ENCODE measurements at regions not wholly inside any gene's neighbourhood (a gene's known extent, or its start where the extent isn't known, plus 50 kb on each side); places are given as distances from the start of the nearest gene placed in this dataset.

- H3K36me3 ChIP-seq (replicated peaks in 1 of 2; ENCODE audit: control insufficient read depth in 1 of 2, insufficient read depth in 2 of 2, low read length in 2 of 2): no peaks in the 10 kb centered on the region
- no peaks in the 10 kb centered on the region for H3K27me3 ChIP-seq (ENCODE audit: control insufficient read depth in 1 of 2, insufficient read depth in 2 of 2, low read length in 2 of 2)
- H3K4me2 ChIP-seq (ENCODE audit: low read depth, low read length): no peak overlapping the region
- H3K9ac ChIP-seq (ENCODE audit: insufficient read depth, low read depth, low read length): no peak overlapping the region
- no peaks in the 10 kb centered on the region for H4K20me1 ChIP-seq (ENCODE audit: insufficient read depth, low read length)
- intact Hi-C loops (cut with micrococcal nuclease; ENCODE audit: unreplicated experiment): no loop called here
- no peaks in the 10 kb centered on the region for H3K79me2 ChIP-seq (ENCODE audit: insufficient read depth, low read length)
- BruUV-seq (replicated peaks): no TSS peak
- FAIRE-seq (no peak), DNase-seq (ENCODE audit: low spot score) (no peak), ATAC-seq (no peak)
- H3K27ac ChIP-seq (ENCODE audit: extremely low read length, insufficient read depth, low read length): no peak overlapping the region
- H3K4me3 ChIP-seq (replicated peaks in 1 of 3; ENCODE audit: insufficient read depth in 1 of 3, low read depth in 2 of 3, low read length in 3 of 3): no peak overlapping the region
- 0% methylated on average over 2 of the region's 2 CpGs for WGBS (ENCODE audit: low lambda C conversion rate)
- CTCF ChIA-PET (ENCODE audit: low intra/inter-chr PET ratio, low total read pairs): no interaction called here
- POLR2A ChIA-PET: no interaction called here
- H3K9me3 ChIP-seq (ENCODE audit: low read length): peaks cover 69% of the 10 kb centered on the region
- TF ChIP-seq, protein P1, sequence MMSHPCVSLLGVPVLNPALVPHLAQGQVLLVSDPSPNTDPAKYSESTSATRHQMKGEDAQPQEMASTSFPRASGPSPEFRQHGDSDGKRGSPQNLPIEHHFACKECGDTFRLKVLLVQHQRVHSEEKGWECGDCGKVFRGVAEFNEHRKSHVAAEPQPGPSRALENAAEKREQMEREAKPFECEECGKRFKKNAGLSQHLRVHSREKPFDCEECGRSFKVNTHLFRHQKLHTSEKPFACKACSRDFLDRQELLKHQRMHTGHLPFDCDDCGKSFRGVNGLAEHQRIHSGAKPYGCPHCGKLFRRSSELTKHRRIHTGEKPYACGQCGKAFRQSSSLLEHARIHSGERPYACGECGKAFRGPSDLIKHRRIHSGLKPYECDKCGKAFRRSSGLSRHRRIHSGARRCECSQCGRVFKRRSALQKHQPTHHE (CRISPR knock-in tag; IDR thresholded peaks at IDR 0.05; ENCODE audit: borderline replicate concordance): no peak
- no peak for TF ChIP-seq SIN3B (IDR thresholded peaks at IDR 0.05; ENCODE audit: low read length)
- in situ Hi-C loops (cut with HindIII; ENCODE audit: extremely low pct_ligation_motif_present, low pct_unique_long_range_greater_than_20kb): no loop called here
- H3K4me1 ChIP-seq (ENCODE audit: insufficient read depth, low read length): no peaks in the 10 kb centered on the region
- no peak overlapping the region for H2AFZ ChIP-seq (ENCODE audit: low read length)
These were observed 62.4 kb downstream of the CLDN17 start for GRCh38 chr21:30104241-30104640.

GRCh38 chr21:30102871-30103270 is 63.7 kb downstream of the CLDN17 start:
- BruUV-seq (replicated peaks): no TSS peak
- Histone ChIP-seq H3K27me3 (ENCODE audit: control insufficient read depth in 1 of 2, insufficient read depth in 2 of 2, low read length in 2 of 2) (no peaks in the 10 kb centered on the region), H2AFZ (ENCODE audit: low read length) (no peak overlapping the region), H3K4me1 (ENCODE audit: insufficient read depth, low read length) (no peaks in the 10 kb centered on the region), H3K27ac (ENCODE audit: extremely low read length, insufficient read depth, low read length) (no peak overlapping the region), H3K9ac (ENCODE audit: insufficient read depth, low read depth, low read length) (no peak overlapping the region), H3K4me3 (replicated peaks in 1 of 3; ENCODE audit: insufficient read depth in 1 of 3, low read depth in 2 of 3, low read length in 3 of 3) (no peak overlapping the region), H3K79me2 (ENCODE audit: insufficient read depth, low read length) (no peaks in the 10 kb centered on the region), H3K4me2 (ENCODE audit: low read depth, low read length) (no peak overlapping the region), H4K20me1 (ENCODE audit: insufficient read depth, low read length) (no peaks in the 10 kb centered on the region), H3K9me3 (ENCODE audit: low read length) (peaks cover 72% of the 10 kb centered on the region), H3K36me3 (replicated peaks in 1 of 2; ENCODE audit: control insufficient read depth in 1 of 2, insufficient read depth in 2 of 2, low read length in 2 of 2) (no peaks in the 10 kb centered on the region)
- ATAC-seq (no peak), DNase-seq (ENCODE audit: low spot score) (no peak), FAIRE-seq (no peak)
- intact Hi-C loops (cut with micrococcal nuclease; ENCODE audit: unreplicated experiment): no loop called here
- ChIA-PET CTCF (ENCODE audit: low intra/inter-chr PET ratio, low total read pairs) (no interaction called here), POLR2A (no interaction called here)
- TF ChIP-seq ZMYM3 (CRISPR knock-in tag; IDR thresholded peaks at IDR 0.05) (no peak), CEBPB (IDR thresholded peaks at IDR 0.05; ENCODE audit: borderline replicate concordance, low read depth, low read length) (peak; percentile 3; the same call in 1 of the 2 replicates)
- WGBS (ENCODE audit: low lambda C conversion rate): 15% methylated on average over 5 of the region's 5 CpGs
- in situ Hi-C loops (cut with HindIII; ENCODE audit: extremely low pct_ligation_motif_present, low pct_unique_long_range_greater_than_20kb): no loop called here
